WTC11 (cell line): ENCODE measurements at regions not wholly inside any gene's neighbourhood (a gene's known extent, or its start where the extent isn't known, plus 50 kb on each side); places are given as distances from the start of the nearest gene placed in this dataset.

ENCODE experiments used
- ATAC-seq: fragments of 200-7000 bp; cut with Tn5 transposase; 2 replicates; pipeline ENCODE4 v1.10.0; 2021; ENCODE audit warnings: mild to moderate bottlenecking, moderate library complexity
- CTCF ChIA-PET: fragments of 300-600 bp; sonication (Branson Sonifier 250); formaldehyde crosslinking; loops from one replicate; lab custom pipeline; 2021; ENCODE audit warnings: antibody characterized with exemption; lab: Charles Lee
- POLR2A ChIA-PET: fragments of 350-600 bp; sonication (Branson Sonifier 250); formaldehyde crosslinking; loops from one replicate; lab custom pipeline; 2021; ENCODE audit warnings: antibody characterized with exemption; lab: Charles Lee
- DNase-seq: peaks from one replicate; pipeline ENCODE4 v3.0.0; 2021; ENCODE audit warnings: low spot score
- H3K27ac Mint-ChIP-seq: 2 replicates; pipeline ENCODE4 v1.8.0; 2021; ENCODE audit warnings: mixed read lengths
- H3K27me3 Mint-ChIP-seq: 2 replicates; pipeline ENCODE4 v1.8.0; 2021; ENCODE audit warnings: low read depth, mild to moderate bottlenecking, moderate library complexity, mixed read lengths
- H3K36me3 Mint-ChIP-seq: 2 replicates; pipeline ENCODE4 v1.8.0; 2021; ENCODE audit warnings: mixed read lengths
- H3K4me1 Mint-ChIP-seq: 2 replicates; pipeline ENCODE4 v1.8.0; 2022; ENCODE audit warnings: mixed read lengths
- H3K4me3 Mint-ChIP-seq: 2 replicates; pipeline ENCODE4 v1.8.0; 2021; ENCODE audit warnings: mild to moderate bottlenecking, moderate library complexity, mixed read lengths
- H3K9me3 Mint-ChIP-seq: 2 replicates; pipeline ENCODE4 v1.8.0; 2021; ENCODE audit warnings: mixed read lengths
- E2F1 ChIP-seq: sonication (generic); formaldehyde crosslinking; IDR thresholded peaks from 2 replicates; pipeline ENCODE4 v1.8.0; 2022; ENCODE audit warnings: mild to moderate bottlenecking, missing genetic modification reagents
- E2F4 ChIP-seq: sonication (generic); formaldehyde crosslinking; IDR thresholded peaks from 2 replicates; pipeline ENCODE4 v1.8.1; 2022; ENCODE audit warnings: low read depth, mild to moderate bottlenecking, moderate library complexity, missing genetic modification reagents, borderline replicate concordance
- ELF4 ChIP-seq: sonication (generic); formaldehyde crosslinking; IDR thresholded peaks from 2 replicates; pipeline ENCODE4 v1.8.1; 2022; ENCODE audit warnings: low read depth, mild to moderate bottlenecking, moderate library complexity, missing genetic modification reagents
- ESRRA ChIP-seq: sonication (generic); formaldehyde crosslinking; IDR thresholded peaks from 2 replicates; pipeline ENCODE4 v1.8.1; 2022; ENCODE audit warnings: mild to moderate bottlenecking, missing genetic modification reagents, borderline replicate concordance
- ETV6 ChIP-seq: sonication (generic); formaldehyde crosslinking; IDR thresholded peaks from 2 replicates; pipeline ENCODE4 v1.8.1; 2022; ENCODE audit warnings: mild to moderate bottlenecking, missing genetic modification reagents
- FOXK1 ChIP-seq: sonication (generic); formaldehyde crosslinking; IDR thresholded peaks from 2 replicates; pipeline ENCODE4 v1.8.0; 2022; ENCODE audit warnings: mild to moderate bottlenecking, moderate library complexity, missing genetic modification reagents
- HMGXB4 ChIP-seq: sonication (generic); formaldehyde crosslinking; IDR thresholded peaks from 2 replicates; pipeline ENCODE4 v1.8.1; 2023; ENCODE audit warnings: mild to moderate bottlenecking, moderate library complexity, missing genetic modification reagents
- JAZF1 ChIP-seq: fragments of 250-450 bp; sonication (Bioruptor Pico); IDR thresholded peaks from 2 replicates; pipeline ENCODE4 v1.9.0; 2021; ENCODE audit warnings: moderate library complexity, mild to moderate bottlenecking, inconsistent platforms
- OVOL2 ChIP-seq: fragments of 250-450 bp; sonication (Bioruptor Pico); IDR thresholded peaks from 2 replicates; pipeline ENCODE4 v1.9.0; 2021; ENCODE audit warnings: mild to moderate bottlenecking, borderline replicate concordance
- SMAD3 ChIP-seq: sonication (generic); formaldehyde crosslinking; IDR thresholded peaks from 2 replicates; pipeline ENCODE4 v1.8.0; 2022; ENCODE audit warnings: missing genetic modification reagents, mild to moderate bottlenecking, borderline replicate concordance
- STAT6 ChIP-seq: sonication (generic); formaldehyde crosslinking; conservative IDR thresholded peaks from 2 replicates; pipeline ENCODE4 v1.8.1; 2023; ENCODE audit warnings: mild to moderate bottlenecking, low read depth, missing genetic modification reagents, moderate library complexity
- TEAD4 ChIP-seq: sonication (generic); formaldehyde crosslinking; IDR thresholded peaks from 2 replicates; pipeline ENCODE4 v1.8.0; 2022; ENCODE audit warnings: mild to moderate bottlenecking, missing genetic modification reagents
- ZBTB21 ChIP-seq: sonication (generic); formaldehyde crosslinking; IDR thresholded peaks from 2 replicates; pipeline ENCODE4 v1.8.1; 2023; ENCODE audit warnings: mild to moderate bottlenecking, missing genetic modification reagents, borderline replicate concordance
- ZNF121 ChIP-seq: sonication (generic); formaldehyde crosslinking; IDR thresholded peaks from 2 replicates; pipeline ENCODE4 v1.8.0; 2023; ENCODE audit warnings: missing genetic modification reagents
- ZNF317 ChIP-seq: sonication (generic); formaldehyde crosslinking; IDR thresholded peaks from 2 replicates; pipeline ENCODE4 v1.8.1; 2023; ENCODE audit warnings: low read depth, mild to moderate bottlenecking, moderate library complexity, missing genetic modification reagents, borderline replicate concordance
- ZNF396 ChIP-seq: fragments of 250-450 bp; sonication (Bioruptor Pico); IDR thresholded peaks from 2 replicates; pipeline ENCODE4 v1.8.0; 2021; ENCODE audit warnings: mild to moderate bottlenecking, moderate library complexity, borderline replicate concordance
- ZNF425 ChIP-seq: fragments of 250-450 bp; sonication (Bioruptor Pico); conservative IDR thresholded peaks from 2 replicates; pipeline ENCODE4 v1.9.0; 2021; ENCODE audit warnings: mild to moderate bottlenecking

GRCh38 chr12:123089140-123089539, 61.8 kb downstream of the PITPNM2 start (continued):
- no peak for TF ChIP-seq SMAD3 (CRISPR knock-in tag)
- no peak for TF ChIP-seq OVOL2 (CRISPR knock-in tag)

- Mint-ChIP-seq H3K4me3 (no peak overlapping the region), H3K27me3 (no peaks in the 10 kb centered on the region), H3K27ac (no peak overlapping the region), H3K9me3 (no peaks in the 10 kb centered on the region), H3K4me1 (peaks cover 8% of the 10 kb centered on the region), H3K36me3 (no peaks in the 10 kb centered on the region)
- DNase-seq (no peak), ATAC-seq (no peak)
- TF ChIP-seq ESRRA (CRISPR knock-in tag) = no peak
- no peak for TF ChIP-seq ZNF121
- no peak for TF ChIP-seq OVOL2 (CRISPR knock-in tag)
- TF ChIP-seq ZNF396 (CRISPR knock-in tag) = no peak
- TF ChIP-seq TEAD4 = no peak
- TF ChIP-seq ETV6 (CRISPR knock-in tag) = no peak
- TF ChIP-seq JAZF1 (CRISPR knock-in tag) = no peak
- TF ChIP-seq ZNF317 = no peak
- TF ChIP-seq E2F4 (CRISPR knock-in tag) = no peak
- TF ChIP-seq STAT6 (CRISPR knock-in tag) = no peak
- TF ChIP-seq ZNF425 (CRISPR knock-in tag) = no peak
- TF ChIP-seq ZBTB21 (CRISPR knock-in tag) = no peak
- no peak for TF ChIP-seq HMGXB4 (CRISPR knock-in tag)
- no peak for TF ChIP-seq FOXK1 (CRISPR knock-in tag)
- POLR2A ChIA-PET = no interaction called here
- CTCF ChIA-PET = no interaction called here
These were observed 65.0 kb downstream of the PITPNM2 start for GRCh38 chr12:123085730-123086487.

- no peak for DNase-seq
- Mint-ChIP-seq H3K27me3 (no peaks in the 10 kb centered on the region), H3K27ac (no peak overlapping the region), H3K4me1 (peaks cover 8% of the 10 kb centered on the region), H3K4me3 (no peak overlapping the region), H3K9me3 (no peaks in the 10 kb centered on the region), H3K36me3 (no peaks in the 10 kb centered on the region)
- CTCF ChIA-PET = no interaction called here
- POLR2A ChIA-PET = no interaction called here
- ATAC-seq = no peak
- TF ChIP-seq E2F4 (CRISPR knock-in tag) = no peak
- no peak for TF ChIP-seq E2F1 (CRISPR knock-in tag)
- no peak for TF ChIP-seq STAT6 (CRISPR knock-in tag)
- TF ChIP-seq ELF4 (CRISPR knock-in tag) = no peak
These were observed 65.8 kb downstream of the PITPNM2 start for GRCh38 chr12:123085066-123085465.
